Tibial nerve (tissue), 3 donors: ENCODE measurements at regions not wholly inside any gene's neighbourhood (a gene's known extent, or its start where the extent isn't known, plus 50 kb on each side); places are given as distances from the start of the nearest gene placed in this dataset.

ENCODE experiments used
- POLR2A ChIP-seq, 2 donors: fragments of 450-650 bp; IDR thresholded peaks; one replicate each; pipeline ENCODE4 v1.6.1; 2017; ENCODE audit warnings: antibody characterized with exemption in 2 of 2, mild to moderate bottlenecking in 2 of 2, moderate library complexity in 2 of 2
- TF ChIP-seq, protein P1 (sequence below), 5 experiments: fragments of 200-600 bp in 3 of 5; fragments of 450-650 bp in 2 of 5; sonication (generic) in 3 of 5; IDR thresholded peaks; one replicate each; pipeline ENCODE4 v1.5.1; 2016 to 2019; ENCODE audit warnings: antibody characterized with exemption in 5 of 5, mild to moderate bottlenecking in 3 of 5, moderate library complexity in 2 of 5

DNA sequence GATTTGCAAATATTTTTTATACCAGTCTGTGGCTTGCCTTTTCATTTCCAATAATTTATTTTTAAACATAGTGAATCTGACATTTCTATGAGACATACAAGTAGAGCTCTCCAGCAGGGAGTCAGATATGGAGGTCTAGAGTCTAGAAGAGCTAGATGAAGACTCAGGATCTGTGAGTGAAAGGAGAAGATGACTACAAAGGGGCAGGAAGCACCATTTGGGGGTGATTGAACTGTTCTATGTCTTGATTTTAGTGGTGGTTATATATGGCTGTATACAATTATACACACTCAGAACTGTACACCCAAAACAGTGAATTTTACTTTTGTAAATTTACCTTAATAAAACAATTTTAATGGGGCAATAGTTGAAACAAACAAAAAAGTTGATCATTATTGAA lies 127.9 kb upstream of the BACH2 start:
- TF ChIP-seq POLR2A (IDR thresholded peaks at IDR 0.05) = no peak
- TF ChIP-seq, protein P1, sequence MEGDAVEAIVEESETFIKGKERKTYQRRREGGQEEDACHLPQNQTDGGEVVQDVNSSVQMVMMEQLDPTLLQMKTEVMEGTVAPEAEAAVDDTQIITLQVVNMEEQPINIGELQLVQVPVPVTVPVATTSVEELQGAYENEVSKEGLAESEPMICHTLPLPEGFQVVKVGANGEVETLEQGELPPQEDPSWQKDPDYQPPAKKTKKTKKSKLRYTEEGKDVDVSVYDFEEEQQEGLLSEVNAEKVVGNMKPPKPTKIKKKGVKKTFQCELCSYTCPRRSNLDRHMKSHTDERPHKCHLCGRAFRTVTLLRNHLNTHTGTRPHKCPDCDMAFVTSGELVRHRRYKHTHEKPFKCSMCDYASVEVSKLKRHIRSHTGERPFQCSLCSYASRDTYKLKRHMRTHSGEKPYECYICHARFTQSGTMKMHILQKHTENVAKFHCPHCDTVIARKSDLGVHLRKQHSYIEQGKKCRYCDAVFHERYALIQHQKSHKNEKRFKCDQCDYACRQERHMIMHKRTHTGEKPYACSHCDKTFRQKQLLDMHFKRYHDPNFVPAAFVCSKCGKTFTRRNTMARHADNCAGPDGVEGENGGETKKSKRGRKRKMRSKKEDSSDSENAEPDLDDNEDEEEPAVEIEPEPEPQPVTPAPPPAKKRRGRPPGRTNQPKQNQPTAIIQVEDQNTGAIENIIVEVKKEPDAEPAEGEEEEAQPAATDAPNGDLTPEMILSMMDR (IDR thresholded peaks at IDR 0.05) = no peak
